ENCODE measurements at regions not wholly inside any gene's neighbourhood (a gene's known extent, or its start where the extent isn't known, plus 50 kb on each side); places are given as distances from the start of the nearest gene placed in this dataset.

- no peak for DNase-seq
These were observed 51.0 kb upstream of the DSC1 start for GRCh38 chr18:31213641-31214040.

GRCh38 chr18:31217038-31217849 lies 54.6 kb upstream of the DSC1 start:
- no peak for DNase-seq

GRCh38 chr18:31218671-31219383 lies 56.2 kb upstream of the DSC1 start:
- DNase-seq = no peak

GRCh38 chr18:31219395-31219794 lies 56.7 kb upstream of the DSC1 start:
- DNase-seq = no peak

- no peak for DNase-seq
These were observed 60.7 kb upstream of the DSC1 start for GRCh38 chr18:31223371-31223770.

- no peak for DNase-seq
These were observed 63.0 kb upstream of the DSC1 start for GRCh38 chr18:31225668-31226067.

- no peak for DNase-seq
These were observed 65.0 kb upstream of the DSC1 start for GRCh38 chr18:31227497-31228229.

- peak; percentile 38 for DNase-seq
These were observed 67.2 kb upstream of the DSC1 start for GRCh38 chr18:31229829-31230228.

GRCh38 chr18:31230495-31230894 lies 67.8 kb upstream of the DSC1 start:
- DNase-seq = peak; percentile 44

- no peak for DNase-seq
These were observed 69.4 kb upstream of the DSC1 start for GRCh38 chr18:31232013-31232412.

- DNase-seq = no peak
These were observed 70.2 kb upstream of the DSC1 start for GRCh38 chr18:31232775-31233424.

GRCh38 chr18:31233621-31234275 lies 71.1 kb upstream of the DSC1 start:
- peak; percentile 25 for DNase-seq

GRCh38 chr18:31235856-31236255 lies 73.2 kb upstream of the DSC1 start:
- DNase-seq = no peak

GRCh38 chr18:31237142-31237541 lies 74.5 kb upstream of the DSC1 start:
- DNase-seq = no peak

GRCh38 chr18:31241425-31241824 lies 76.5 kb upstream of the DSG1 start:
- no peak for DNase-seq

- peak; percentile 45 for DNase-seq
These were observed 76.0 kb upstream of the DSG1 start for GRCh38 chr18:31241900-31242409.

- DNase-seq = no peak
These were observed 74.0 kb upstream of the DSG1 start for GRCh38 chr18:31243740-31244512.

- DNase-seq = peak; percentile 48
These were observed 73.1 kb upstream of the DSG1 start for GRCh38 chr18:31244771-31245394.

- DNase-seq = no peak
These were observed 72.1 kb upstream of the DSG1 start for GRCh38 chr18:31245820-31246219.

- DNase-seq = peak; percentile 67
These were observed 71.5 kb upstream of the DSG1 start for GRCh38 chr18:31246460-31246859.

GRCh38 chr18:31247574-31248199 lies 70.3 kb upstream of the DSG1 start:
- peak; percentile 26 for DNase-seq
